Loucy (cell line): ENCODE measurements at regions not wholly inside any gene's neighbourhood (a gene's known extent, or its start where the extent isn't known, plus 50 kb on each side); places are given as distances from the start of the nearest gene placed in this dataset.
"Not testable (repeated sequence)": the region's sequence is repeated elsewhere in the genome, so short reads cannot be mapped to it uniquely, and the experiment has no call there.

Experiments
- H2AFZ ChIP-seq: fragments of 200-600 bp; sonication (generic); 2 replicates; pipeline ENCODE4 v1.6.0; 2016; ENCODE audit warnings: antibody characterized with exemption, mild to moderate bottlenecking, low read length, moderate library complexity
- H3F3A ChIP-seq: fragments of 200-600 bp; 2 replicates; pipeline ENCODE4 v1.6.0; 2016; ENCODE audit warnings: antibody characterized with exemption, low read depth, mild to moderate bottlenecking
- H3K27me3 ChIP-seq: fragments of 200-600 bp; sonication (generic); 2 replicates; pipeline ENCODE4 v1.6.1; 2014; ENCODE audit warnings: low read length, mild to moderate bottlenecking; ENCODE audit not compliant: insufficient read depth, poor library complexity, severe bottlenecking
- H3K36me3 ChIP-seq: fragments of 200-600 bp; sonication (generic); 2 replicates; pipeline ENCODE4 v1.6.1; 2016; ENCODE audit warnings: low read length; ENCODE audit not compliant: insufficient read depth
- H3K4me1 ChIP-seq: fragments of 200-600 bp; sonication (generic); 2 replicates; pipeline ENCODE4 v1.5.1; 2014; ENCODE audit warnings: low read length, mild to moderate bottlenecking; ENCODE audit not compliant: insufficient read depth, poor library complexity, severe bottlenecking
- H3K4me2 ChIP-seq: fragments of 200-600 bp; sonication (generic); 2 replicates; pipeline ENCODE4 v1.6.0; 2014; ENCODE audit warnings: antibody characterized with exemption, low read length, low read depth, mild to moderate bottlenecking; ENCODE audit not compliant: poor library complexity, severe bottlenecking
- H3K4me3 ChIP-seq: fragments of 200-600 bp; sonication (generic); 2 replicates; pipeline ENCODE4 v1.5.1; 2014; ENCODE audit warnings: low read length, mild to moderate bottlenecking, mixed read lengths; ENCODE audit not compliant: poor library complexity, severe bottlenecking
- H3K79me2 ChIP-seq: fragments of 200-600 bp; sonication (generic); 2 replicates; pipeline ENCODE4 v1.6.1; 2014; ENCODE audit warnings: low read length; ENCODE audit not compliant: insufficient read depth
- H3K9ac ChIP-seq: fragments of 200-600 bp; sonication (generic); 2 replicates; pipeline ENCODE4 v1.6.0; 2014; ENCODE audit warnings: mild to moderate bottlenecking, low read depth, low read length, moderate library complexity; ENCODE audit not compliant: poor library complexity, severe bottlenecking
- H3K9me2 ChIP-seq: fragments of 200-600 bp; sonication (generic); replicated peaks from 2 replicates; pipeline ENCODE4 v1.6.1; 2016; ENCODE audit warnings: low read depth, low read length, mixed read lengths
- H3K9me3 ChIP-seq: fragments of 200-600 bp; sonication (generic); 2 replicates; pipeline ENCODE4 v1.6.1; 2014; ENCODE audit warnings: mild to moderate bottlenecking, antibody characterized with exemption, low read length, low read depth; ENCODE audit not compliant: insufficient read depth
- H4K20me1 ChIP-seq: fragments of 200-600 bp; sonication (generic); 2 replicates; pipeline ENCODE4 v1.6.0; 2014; ENCODE audit warnings: antibody characterized with exemption, low read length, mild to moderate bottlenecking; ENCODE audit not compliant: insufficient read depth, poor library complexity, severe bottlenecking
- CTCF ChIP-seq: fragments of 200-600 bp; sonication (generic); conservative IDR thresholded peaks from 2 replicates; pipeline ENCODE4 v1.5.1; 2014; ENCODE audit warnings: mild to moderate bottlenecking, antibody characterized with exemption, low read length
- EZH2phosphoT487 ChIP-seq: fragments of 200-600 bp; IDR thresholded peaks from 2 replicates; pipeline ENCODE4 v1.6.1; 2018; ENCODE audit warnings: antibody characterized with exemption, mild to moderate bottlenecking, moderate library complexity, borderline replicate concordance

- H3K4me1 ChIP-seq: peaks cover 8% of the 10 kb centered on the region
- H3K36me3 ChIP-seq: no peaks in the 10 kb centered on the region
- H3K9ac ChIP-seq: no peak overlapping the region
- no peaks in the 10 kb centered on the region for H3K9me2 ChIP-seq
- no peaks in the 10 kb centered on the region for H3K27me3 ChIP-seq
- H3K9me3 ChIP-seq: no peaks in the 10 kb centered on the region
- peak overlapping the region; percentile 6 for H3K4me2 ChIP-seq
- H4K20me1 ChIP-seq: no peaks in the 10 kb centered on the region
- H3K79me2 ChIP-seq: no peaks in the 10 kb centered on the region
- H2AFZ ChIP-seq: no peak overlapping the region
- H3K4me3 ChIP-seq: no peak overlapping the region
- no peak for TF ChIP-seq CTCF
- TF ChIP-seq EZH2phosphoT487: no peak
- no peaks in the 10 kb centered on the region for H3F3A ChIP-seq
These were observed 158.4 kb upstream of the TMEM72 start for GRCh38 chr10:44752451-44753441.

GRCh38 chr10:44754355-44754754, 156.8 kb upstream of the TMEM72 start:
- H3K79me2 ChIP-seq, H3K4me1 ChIP-seq, H3K9ac ChIP-seq, H3K27me3 ChIP-seq, H3K9me2 ChIP-seq, H4K20me1 ChIP-seq, H3F3A ChIP-seq, H3K36me3 ChIP-seq, H3K9me3 ChIP-seq, H3K4me2 ChIP-seq, H2AFZ ChIP-seq, H3K4me3 ChIP-seq: not testable (repeated sequence)

GRCh38 chr10:44755481-44755880, 155.7 kb upstream of the TMEM72 start:
- H3K4me2 ChIP-seq: no peak overlapping the region

More at GRCh38 chr10:44755481-44755880, 155.7 kb upstream of the TMEM72 start:
- no peaks in the 10 kb centered on the region for H3K36me3 ChIP-seq
- H3K9ac ChIP-seq: no peak overlapping the region
- no peak for TF ChIP-seq EZH2phosphoT487
- TF ChIP-seq CTCF: no peak
- no peaks in the 10 kb centered on the region for H3K9me2 ChIP-seq
- H3K4me1 ChIP-seq: peaks cover 8% of the 10 kb centered on the region
- H3K27me3 ChIP-seq: no peaks in the 10 kb centered on the region
- no peaks in the 10 kb centered on the region for H3F3A ChIP-seq
- H3K4me3 ChIP-seq: no peak overlapping the region
- no peaks in the 10 kb centered on the region for H3K79me2 ChIP-seq
- no peaks in the 10 kb centered on the region for H3K9me3 ChIP-seq
- H2AFZ ChIP-seq: no peak overlapping the region
- no peaks in the 10 kb centered on the region for H4K20me1 ChIP-seq
